ENCODE measurements at regions not wholly inside any gene's neighbourhood (a gene's known extent, or its start where the extent isn't known, plus 50 kb on each side); places are given as distances from the start of the nearest gene placed in this dataset.

DNA sequence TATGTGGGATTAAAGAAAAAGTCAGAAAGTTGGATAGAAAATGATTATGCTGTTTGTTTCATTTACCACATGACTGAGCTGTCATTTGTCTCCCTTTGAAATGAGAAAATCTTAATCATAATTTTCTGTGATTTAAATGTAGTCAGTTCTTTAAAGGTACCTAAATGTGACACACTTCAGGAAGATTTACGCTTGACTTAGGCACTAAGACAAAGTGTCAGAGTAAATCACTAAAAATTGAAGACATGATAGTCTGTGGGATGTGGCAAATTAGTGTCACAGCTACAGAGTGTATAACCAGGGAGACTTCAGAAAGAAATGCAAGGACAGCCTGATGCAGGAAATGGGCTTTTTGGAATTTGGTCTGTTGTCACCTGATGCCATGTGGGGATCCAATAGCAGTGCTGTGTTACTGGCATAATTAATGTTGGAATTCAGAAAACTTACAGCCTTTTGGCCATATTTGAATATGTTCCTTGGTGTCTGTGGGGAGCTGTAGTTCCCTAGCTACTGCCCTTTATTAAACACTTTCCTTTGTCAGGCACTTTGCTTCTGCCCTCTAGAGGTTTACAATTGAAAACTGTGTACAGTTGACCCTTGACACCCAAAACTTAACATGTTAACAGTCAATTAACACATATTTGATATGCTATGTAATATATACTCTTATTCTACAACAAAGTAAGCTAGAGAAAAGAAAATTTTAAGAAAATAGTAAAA, 493.8 kb downstream of the UTRN start:
- TF ChIP-seq, protein P1, sequence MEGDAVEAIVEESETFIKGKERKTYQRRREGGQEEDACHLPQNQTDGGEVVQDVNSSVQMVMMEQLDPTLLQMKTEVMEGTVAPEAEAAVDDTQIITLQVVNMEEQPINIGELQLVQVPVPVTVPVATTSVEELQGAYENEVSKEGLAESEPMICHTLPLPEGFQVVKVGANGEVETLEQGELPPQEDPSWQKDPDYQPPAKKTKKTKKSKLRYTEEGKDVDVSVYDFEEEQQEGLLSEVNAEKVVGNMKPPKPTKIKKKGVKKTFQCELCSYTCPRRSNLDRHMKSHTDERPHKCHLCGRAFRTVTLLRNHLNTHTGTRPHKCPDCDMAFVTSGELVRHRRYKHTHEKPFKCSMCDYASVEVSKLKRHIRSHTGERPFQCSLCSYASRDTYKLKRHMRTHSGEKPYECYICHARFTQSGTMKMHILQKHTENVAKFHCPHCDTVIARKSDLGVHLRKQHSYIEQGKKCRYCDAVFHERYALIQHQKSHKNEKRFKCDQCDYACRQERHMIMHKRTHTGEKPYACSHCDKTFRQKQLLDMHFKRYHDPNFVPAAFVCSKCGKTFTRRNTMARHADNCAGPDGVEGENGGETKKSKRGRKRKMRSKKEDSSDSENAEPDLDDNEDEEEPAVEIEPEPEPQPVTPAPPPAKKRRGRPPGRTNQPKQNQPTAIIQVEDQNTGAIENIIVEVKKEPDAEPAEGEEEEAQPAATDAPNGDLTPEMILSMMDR (IDR thresholded peaks at IDR 0.05; ENCODE audit: low read depth, low read length, missing input control): peak; percentile 33
- no peak for TF ChIP-seq JUND (IDR thresholded peaks at IDR 0.05)
- TF ChIP-seq EGR1 (IDR thresholded peaks at IDR 0.05; ENCODE audit: low read depth in 2 of 2): no peak
- TF ChIP-seq, protein P2, sequence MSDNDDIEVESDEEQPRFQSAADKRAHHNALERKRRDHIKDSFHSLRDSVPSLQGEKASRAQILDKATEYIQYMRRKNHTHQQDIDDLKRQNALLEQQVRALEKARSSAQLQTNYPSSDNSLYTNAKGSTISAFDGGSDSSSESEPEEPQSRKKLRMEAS (IDR thresholded peaks at IDR 0.05): no peak
- no peak for TF ChIP-seq GABPA (IDR thresholded peaks at IDR 0.05 in 1 of 2, conservative IDR thresholded peaks at IDR 0.05 in 1 of 2)
- no peak for TF ChIP-seq TAF1 (conservative IDR thresholded peaks at IDR 0.05)

All from liver (tissue), 3 donors.